A549 (cell line): ENCODE measurements at regions not wholly inside any gene's neighbourhood (a gene's known extent, or its start where the extent isn't known, plus 50 kb on each side); places are given as distances from the start of the nearest gene placed in this dataset.

Source experiments
- ATAC-seq, 2 experiments: fragments of 200-7000 bp in 1 of 2; fragments of >200 bp in 1 of 2; cut with Nextera tagmentation in 1 of 2; cut with Tn5 transposase in 1 of 2; 3 replicates each; pipeline versions ENCODE4 v1.8.0 to v1.9.1; 2018 to 2020; ENCODE audit warnings: mild to moderate bottlenecking in 1 of 2, moderate library complexity in 1 of 2
- CTCF ChIA-PET: fragments of 300-600 bp; sonication (Branson Sonifier 250); formaldehyde crosslinking; extraction: SDS; loops from one replicate; lab custom pipeline; 2021; ENCODE audit warnings: antibody characterized with exemption, inconsistent platforms; lab: Yijun Ruan, JAX
- POLR2A ChIA-PET: fragments of 350-600 bp; formaldehyde crosslinking; extraction: SDS; loops from one replicate; lab custom pipeline; 2021; ENCODE audit warnings: antibody characterized with exemption, inconsistent platforms; lab: Yijun Ruan, JAX
- DNase-seq, 2 experiments: peaks; one replicate each; pipeline versions ENCODE4 v3.0.0 to v3.0.0-alpha.2; 2011 to 2016; ENCODE audit warnings: low read depth in 1 of 2, low spot score in 1 of 2
- FAIRE-seq: peaks from 2 replicates; lab custom pipeline; 2011; peaks lifted over from hg19 to GRCh38; lab: Jason Lieb, UNC
- H3K27ac ChIP-seq, 2 experiments: fragments of >200 bp; sonication (Bioruptor Twin); formaldehyde crosslinking; 3 replicates each; pipeline ENCODE4 v1.5.1; 2016 to 2017
- H3K4me1 ChIP-seq: fragments of >200 bp; sonication (Bioruptor Twin); formaldehyde crosslinking; 3 replicates; pipeline ENCODE4 v1.6.1; 2016
- H3K4me2 ChIP-seq: fragments of >200 bp; sonication (Bioruptor Twin); formaldehyde crosslinking; 3 replicates; pipeline ENCODE4 v1.6.1; 2016
- H3K4me3 ChIP-seq: fragments of >200 bp; sonication (Bioruptor Twin); formaldehyde crosslinking; 3 replicates; pipeline ENCODE4 v1.5.1; 2016
- H3K9me3 ChIP-seq: fragments of >200 bp; sonication (Bioruptor Twin); formaldehyde crosslinking; 3 replicates; pipeline ENCODE4 v1.6.1; 2016
- CEBPB ChIP-seq, 2 experiments: fragments of >200 bp in 1 of 2; sonication (Bioruptor Twin) in 1 of 2; formaldehyde crosslinking in 1 of 2; IDR thresholded peaks; 2 replicates each; pipeline ENCODE4 v1.6.1; 2012 to 2016
- GATA3 ChIP-seq: IDR thresholded peaks from 2 replicates; pipeline ENCODE4 v1.6.1; 2012; ENCODE audit warnings: borderline replicate concordance
- HDAC2 ChIP-seq: fragments of 200-600 bp; sonication (generic); IDR thresholded peaks from 2 replicates; pipeline ENCODE4 v1.6.1; 2016
- HOXB13 ChIP-seq: fragments of 250-450 bp; sonication (Bioruptor Pico); IDR thresholded peaks from 2 replicates; pipeline ENCODE4 v1.5.0; 2020; ENCODE audit warnings: low read depth, mild to moderate bottlenecking, moderate library complexity
- KDM1A ChIP-seq: fragments of 200-600 bp; sonication (generic); IDR thresholded peaks from 2 replicates; pipeline ENCODE4 v1.6.1; 2016; ENCODE audit warnings: low read depth, mild to moderate bottlenecking
- MYC ChIP-seq: IDR thresholded peaks from 2 replicates; pipeline ENCODE4 v1.6.1; 2012; ENCODE audit warnings: mild to moderate bottlenecking, inconsistent platforms, low read length, improper control_type of control experiment, borderline replicate concordance
- RARB ChIP-seq: fragments of 250-450 bp; sonication (Bioruptor Pico); IDR thresholded peaks from 2 replicates; pipeline ENCODE4 v1.8.0; 2021; ENCODE audit warnings: mild to moderate bottlenecking, moderate library complexity
- RCOR1 ChIP-seq: fragments of 150-350 bp; IDR thresholded peaks from 2 replicates; pipeline ENCODE4 v1.6.1; 2014; ENCODE audit warnings: antibody characterized with exemption, low read length, low read depth
- RNF2 ChIP-seq: fragments of 200-600 bp; sonication (generic); IDR thresholded peaks from 2 replicates; pipeline ENCODE4 v1.6.1; 2016; ENCODE audit warnings: low read depth, mild to moderate bottlenecking, antibody characterized with exemption, moderate library complexity, borderline replicate concordance
- SMC3 ChIP-seq: fragments of >200 bp; sonication (Bioruptor Twin); formaldehyde crosslinking; IDR thresholded peaks from 3 replicates; pipeline ENCODE4 v1.6.1; 2018; ENCODE audit warnings: inconsistent platforms
- WGBS: methylation state at CpG from one replicate; pipeline ENCODE4 v1.1.6; 2017; ENCODE audit errors: missing lambda C conversion rate; 5-methylcytosine and 5-hydroxymethylcytosine counted together
- TF ChIP-seq, protein P1 (sequence below): fragments of 250-450 bp; sonication (Bioruptor Pico); IDR thresholded peaks from 2 replicates; pipeline ENCODE4 v1.5.0; 2020; ENCODE audit warnings: low read depth, mild to moderate bottlenecking, moderate library complexity
- TF ChIP-seq, protein P2 (sequence below): fragments of 250-450 bp; sonication (Bioruptor Pico); IDR thresholded peaks from 2 replicates; pipeline ENCODE4 v1.5.0; 2021; ENCODE audit warnings: mild to moderate bottlenecking, moderate library complexity, borderline replicate concordance
- TF ChIP-seq, protein P3 (sequence below): IDR thresholded peaks from 2 replicates; pipeline ENCODE4 v1.6.1; 2012
- TF ChIP-seq, protein P4 (sequence below): IDR thresholded peaks from 2 replicates; pipeline ENCODE4 v1.6.1; 2012
- TF ChIP-seq, protein P5 (sequence below): fragments of 450-650 bp; IDR thresholded peaks from 2 replicates; pipeline ENCODE4 v1.6.1; 2014; ENCODE audit warnings: antibody characterized with exemption

DNA sequence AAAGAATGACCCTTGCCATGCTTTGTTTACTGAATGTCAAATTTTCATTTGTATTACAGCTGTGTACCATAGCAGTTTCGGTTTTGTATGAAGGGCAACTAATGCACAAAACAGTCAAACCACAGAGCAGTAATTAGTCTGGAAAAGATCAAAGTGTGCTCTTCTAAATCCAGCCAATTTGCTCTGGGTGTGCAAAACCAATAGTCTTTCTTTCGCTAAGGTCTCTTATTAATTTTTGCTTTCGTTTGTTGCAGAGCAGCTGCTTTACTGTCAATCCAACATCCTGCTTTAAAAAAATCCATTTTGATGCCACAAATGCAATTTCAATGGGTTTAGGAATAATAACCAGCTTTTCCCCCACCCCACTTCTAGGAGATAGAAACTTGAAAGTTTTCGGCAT lies 114.2 kb downstream of the BRMS1L start:
- TF ChIP-seq, protein P1, sequence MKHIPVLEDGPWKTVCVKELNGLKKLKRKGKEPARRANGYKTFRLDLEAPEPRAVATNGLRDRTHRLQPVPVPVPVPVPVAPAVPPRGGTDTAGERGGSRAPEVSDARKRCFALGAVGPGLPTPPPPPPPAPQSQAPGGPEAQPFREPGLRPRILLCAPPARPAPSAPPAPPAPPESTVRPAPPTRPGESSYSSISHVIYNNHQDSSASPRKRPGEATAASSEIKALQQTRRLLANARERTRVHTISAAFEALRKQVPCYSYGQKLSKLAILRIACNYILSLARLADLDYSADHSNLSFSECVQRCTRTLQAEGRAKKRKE (CRISPR knock-in tag), result no peak
- TF ChIP-seq, protein P2, sequence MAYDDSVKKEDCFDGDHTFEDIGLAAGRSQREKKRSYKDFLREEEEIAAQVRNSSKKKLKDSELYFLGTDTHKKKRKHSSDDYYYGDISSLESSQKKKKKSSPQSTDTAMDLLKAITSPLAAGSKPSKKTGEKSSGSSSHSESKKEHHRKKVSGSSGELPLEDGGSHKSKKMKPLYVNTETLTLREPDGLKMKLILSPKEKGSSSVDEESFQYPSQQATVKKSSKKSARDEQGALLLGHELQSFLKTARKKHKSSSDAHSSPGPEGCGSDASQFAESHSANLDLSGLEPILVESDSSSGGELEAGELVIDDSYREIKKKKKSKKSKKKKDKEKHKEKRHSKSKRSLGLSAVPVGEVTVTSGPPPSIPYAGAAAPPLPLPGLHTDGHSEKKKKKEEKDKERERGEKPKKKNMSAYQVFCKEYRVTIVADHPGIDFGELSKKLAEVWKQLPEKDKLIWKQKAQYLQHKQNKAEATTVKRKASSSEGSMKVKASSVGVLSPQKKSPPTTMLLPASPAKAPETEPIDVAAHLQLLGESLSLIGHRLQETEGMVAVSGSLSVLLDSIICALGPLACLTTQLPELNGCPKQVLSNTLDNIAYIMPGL (CRISPR knock-in tag), result no peak
- TF ChIP-seq CEBPB (IDR thresholded peaks at IDR 0.05), result no peak
- TF ChIP-seq RNF2, result no peak
- TF ChIP-seq MYC, result no peak
- TF ChIP-seq, protein P3, sequence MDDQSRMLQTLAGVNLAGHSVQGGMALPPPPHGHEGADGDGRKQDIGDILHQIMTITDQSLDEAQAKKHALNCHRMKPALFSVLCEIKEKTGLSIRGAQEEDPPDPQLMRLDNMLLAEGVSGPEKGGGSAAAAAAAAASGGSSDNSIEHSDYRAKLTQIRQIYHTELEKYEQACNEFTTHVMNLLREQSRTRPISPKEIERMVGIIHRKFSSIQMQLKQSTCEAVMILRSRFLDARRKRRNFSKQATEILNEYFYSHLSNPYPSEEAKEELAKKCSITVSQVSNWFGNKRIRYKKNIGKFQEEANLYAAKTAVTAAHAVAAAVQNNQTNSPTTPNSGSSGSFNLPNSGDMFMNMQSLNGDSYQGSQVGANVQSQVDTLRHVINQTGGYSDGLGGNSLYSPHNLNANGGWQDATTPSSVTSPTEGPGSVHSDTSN, result no peak
- TF ChIP-seq RARB, result no peak
- TF ChIP-seq HDAC2, result no peak
- Histone ChIP-seq H3K4me1 (no peaks in the 10 kb centered on the region), H3K4me3 (no peak overlapping the region), H3K4me2 (peak overlapping the region; percentile 34; the same call in 2 of the 3 replicates), H3K9me3 (no peaks in the 10 kb centered on the region), H3K27ac (no peak overlapping the region)
- ChIA-PET POLR2A (no interaction called here), CTCF (no interaction called here)
- DNase-seq (no peak), ATAC-seq (no peak), FAIRE-seq (no peak)
- WGBS, result 34% methylated on average over 4 of the region's 4 CpGs

DNA sequence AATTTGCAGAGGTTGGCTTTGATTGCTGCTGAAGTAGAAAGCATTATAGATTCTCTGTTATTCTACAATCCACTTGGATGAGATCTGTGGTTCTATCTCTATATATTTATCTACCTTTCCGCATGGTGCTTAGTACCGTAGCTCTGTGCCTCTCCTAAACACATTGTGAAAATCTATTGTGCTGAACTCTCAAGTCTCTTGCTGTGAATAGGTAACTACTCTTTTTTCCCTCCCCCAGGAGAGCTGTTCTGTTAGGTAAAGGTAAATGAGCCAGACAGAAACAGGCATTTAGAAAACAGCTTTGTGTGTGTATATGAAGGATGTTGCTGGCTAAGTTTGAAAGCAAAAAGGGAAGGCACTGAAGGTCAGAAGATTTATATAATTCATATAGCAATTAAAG lies 112.6 kb downstream of the BRMS1L start:
- TF ChIP-seq SMC3, result no peak
- no peaks in the 10 kb centered on the region for H3K9me3 ChIP-seq
- FAIRE-seq, result no peak
- no peak for ATAC-seq
- no peak overlapping the region for H3K27ac ChIP-seq
- no peak overlapping the region for H3K4me3 ChIP-seq
- CTCF ChIA-PET, result no interaction called here
- WGBS, result 85% methylated on average over 2 of the region's 2 CpGs
- H3K4me2 ChIP-seq, result no peak overlapping the region
- DNase-seq, result no peak
- POLR2A ChIA-PET, result no interaction called here
- no peaks in the 10 kb centered on the region for H3K4me1 ChIP-seq

DNA sequence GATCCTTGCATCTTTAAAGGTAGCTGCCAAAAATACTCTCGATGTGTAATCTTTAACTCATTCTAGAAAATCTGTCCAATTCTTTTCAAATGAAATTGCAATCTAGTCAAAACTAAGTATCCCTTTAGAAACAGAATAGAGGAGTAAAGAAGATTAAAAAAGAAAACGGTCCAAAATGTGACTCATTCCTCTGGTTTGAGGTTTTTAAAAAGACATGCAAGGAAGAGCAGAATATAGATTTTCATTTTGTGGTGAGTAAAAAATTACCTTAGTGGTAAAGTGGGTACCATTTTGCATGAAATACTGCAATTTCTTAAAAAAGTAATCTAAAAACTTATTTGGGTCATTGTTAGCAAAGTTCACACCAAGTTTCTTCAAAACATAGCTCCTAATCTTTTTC lies 108.4 kb downstream of the BRMS1L start:
- ATAC-seq (no peak), FAIRE-seq (no peak), DNase-seq (no peak)
- CTCF ChIA-PET, result no interaction called here
- no peak for TF ChIP-seq GATA3
- no peak for TF ChIP-seq RNF2
- no peak for TF ChIP-seq HOXB13 (CRISPR knock-in tag)
- no peak for TF ChIP-seq RCOR1
- Histone ChIP-seq H3K4me3 (no peak overlapping the region), H3K4me1 (no peaks in the 10 kb centered on the region), H3K9me3 (no peaks in the 10 kb centered on the region), H3K4me2 (no peak overlapping the region), H3K27ac (no peak overlapping the region)
- POLR2A ChIA-PET, result no interaction called here
- WGBS, result 20% methylated on average over 2 of the region's 2 CpGs

DNA sequence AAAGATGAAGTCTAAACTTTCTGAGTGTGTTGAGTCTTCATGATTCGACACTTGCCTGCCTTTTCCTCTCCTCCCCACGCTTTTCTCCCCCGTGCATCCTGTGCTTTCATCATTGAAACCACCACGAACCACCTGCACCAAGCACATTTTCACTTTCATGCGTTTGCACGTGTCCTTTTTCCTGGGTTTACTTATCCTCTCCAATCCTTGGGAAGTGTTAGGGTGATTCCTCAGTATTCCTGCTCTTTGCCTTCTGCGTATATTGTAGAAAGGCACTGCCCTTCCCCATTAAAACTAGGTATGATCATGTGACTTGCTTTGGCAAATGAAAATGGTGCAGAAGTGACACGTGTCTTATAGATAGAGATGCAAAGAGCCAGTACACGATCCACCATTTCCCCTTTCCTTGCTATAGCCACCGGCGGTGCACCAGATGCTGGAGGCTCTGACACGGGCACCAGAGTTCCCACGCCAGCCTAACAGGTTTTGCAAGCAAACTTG lies 106.6 kb downstream of the BRMS1L start:
- H3K27ac ChIP-seq, result no peak overlapping the region
- no peak overlapping the region for H3K4me2 ChIP-seq
- FAIRE-seq, result no peak
- no peak overlapping the region for H3K4me3 ChIP-seq
- CTCF ChIA-PET, result interaction anchor here (1.1 kb wide), 1 partner anchor 25 kb away, joined by 3 read pairs; no protein-coding TSS in a partner anchor
- H3K4me1 ChIP-seq, result no peaks in the 10 kb centered on the region
- TF ChIP-seq, protein P4, sequence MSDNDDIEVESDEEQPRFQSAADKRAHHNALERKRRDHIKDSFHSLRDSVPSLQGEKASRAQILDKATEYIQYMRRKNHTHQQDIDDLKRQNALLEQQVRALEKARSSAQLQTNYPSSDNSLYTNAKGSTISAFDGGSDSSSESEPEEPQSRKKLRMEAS, result no peak
- TF ChIP-seq KDM1A, result no peak
- TF ChIP-seq, protein P5, sequence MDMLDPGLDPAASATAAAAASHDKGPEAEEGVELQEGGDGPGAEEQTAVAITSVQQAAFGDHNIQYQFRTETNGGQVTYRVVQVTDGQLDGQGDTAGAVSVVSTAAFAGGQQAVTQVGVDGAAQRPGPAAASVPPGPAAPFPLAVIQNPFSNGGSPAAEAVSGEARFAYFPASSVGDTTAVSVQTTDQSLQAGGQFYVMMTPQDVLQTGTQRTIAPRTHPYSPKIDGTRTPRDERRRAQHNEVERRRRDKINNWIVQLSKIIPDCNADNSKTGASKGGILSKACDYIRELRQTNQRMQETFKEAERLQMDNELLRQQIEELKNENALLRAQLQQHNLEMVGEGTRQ, result peak; percentile 71
- TF ChIP-seq, all 56 proteins: peak for 1
- POLR2A ChIA-PET, result no interaction called here
- ATAC-seq, result no peak
- no peaks in the 10 kb centered on the region for H3K9me3 ChIP-seq
- WGBS, result 66% methylated on average over 13 of the region's 13 CpGs
- no peak for DNase-seq
